DOHH2 (cell line): ENCODE measurements at regions not wholly inside any gene's neighbourhood (a gene's known extent, or its start where the extent isn't known, plus 50 kb on each side); places are given as distances from the start of the nearest gene placed in this dataset.

Source experiments
- H3F3A ChIP-seq: fragments of 200-600 bp; sonication (generic), shearing (Covaris generic); 2 replicates; pipeline ENCODE4 v1.6.0; 2016; ENCODE audit warnings: antibody characterized with exemption, mild to moderate bottlenecking; ENCODE audit not compliant: control insufficient read depth, insufficient read depth
- H3K27ac ChIP-seq: fragments of 200-600 bp; sonication (generic); 2 replicates; pipeline ENCODE4 v1.5.1; 2014; ENCODE audit warnings: low read depth, mild to moderate bottlenecking, low read length, moderate library complexity
- H3K27me3 ChIP-seq: fragments of 200-600 bp; sonication (generic); 2 replicates; pipeline ENCODE4 v1.6.1; 2014; ENCODE audit warnings: mild to moderate bottlenecking, low read length, mixed read lengths; ENCODE audit not compliant: control insufficient read depth
- H3K36me3 ChIP-seq: fragments of 200-600 bp; sonication (generic); 2 replicates; pipeline ENCODE4 v1.6.1; 2014; ENCODE audit warnings: mild to moderate bottlenecking, low read length, moderate library complexity, mixed read lengths; ENCODE audit not compliant: control insufficient read depth
- H3K4me1 ChIP-seq: fragments of 200-600 bp; sonication (generic); 2 replicates; pipeline ENCODE4 v1.6.1; 2014; ENCODE audit warnings: mild to moderate bottlenecking, low read length, mixed read lengths; ENCODE audit not compliant: control insufficient read depth
- H3K4me2 ChIP-seq: fragments of 200-600 bp; sonication (generic); 2 replicates; pipeline ENCODE4 v1.6.0; 2014; ENCODE audit warnings: mild to moderate bottlenecking, low read length, moderate library complexity
- H3K4me3 ChIP-seq: fragments of 200-600 bp; sonication (generic); 2 replicates; pipeline ENCODE4 v1.5.1; 2014; ENCODE audit warnings: mild to moderate bottlenecking, low read length, mixed read lengths
- H3K79me2 ChIP-seq: fragments of 200-600 bp; sonication (generic); 2 replicates; pipeline ENCODE4 v1.6.1; 2014; ENCODE audit warnings: mild to moderate bottlenecking, low read length, mixed read lengths; ENCODE audit not compliant: control insufficient read depth
- H3K9me2 ChIP-seq: fragments of 200-600 bp; sonication (generic); replicated peaks from 2 replicates; pipeline ENCODE4 v1.6.1; 2014; ENCODE audit warnings: mild to moderate bottlenecking, low read length, mixed read lengths; ENCODE audit not compliant: control insufficient read depth
- H3K9me3 ChIP-seq: fragments of 200-600 bp; sonication (generic); 2 replicates; pipeline ENCODE4 v1.6.1; 2014; ENCODE audit warnings: antibody characterized with exemption, low read length, mixed read lengths; ENCODE audit not compliant: control insufficient read depth, insufficient read depth
- H4K20me1 ChIP-seq: fragments of 200-600 bp; sonication (generic); 2 replicates; pipeline ENCODE4 v1.6.0; 2014; ENCODE audit warnings: low read depth, mild to moderate bottlenecking, antibody characterized with exemption, low read length, moderate library complexity; ENCODE audit not compliant: control insufficient read depth, insufficient read depth
- CTCF ChIP-seq: fragments of 200-600 bp; sonication (generic); IDR thresholded peaks from one replicate; pipeline ENCODE4 v1.5.1; 2014; ENCODE audit warnings: antibody characterized with exemption, mild to moderate bottlenecking, low read depth, low read length; ENCODE audit not compliant: poor library complexity, severe bottlenecking
- EZH2phosphoT487 ChIP-seq: fragments of 200-600 bp; sonication (generic); IDR thresholded peaks from 2 replicates; pipeline ENCODE4 v1.6.1; 2017; ENCODE audit warnings: borderline replicate concordance, mild to moderate bottlenecking, antibody characterized with exemption, low read length, moderate library complexity, mixed read lengths

- Histone ChIP-seq H3K9me2 (no peaks in the 10 kb centered on the region), H3K9me3 (no peaks in the 10 kb centered on the region), H3K27ac (no peak overlapping the region), H3K4me3 (no peak overlapping the region), H3F3A (no peaks in the 10 kb centered on the region), H3K4me2 (no peak overlapping the region), H3K36me3 (no peaks in the 10 kb centered on the region), H3K79me2 (no peaks in the 10 kb centered on the region), H3K27me3 (no peaks in the 10 kb centered on the region), H3K4me1 (no peaks in the 10 kb centered on the region), H4K20me1 (no peaks in the 10 kb centered on the region)
- TF ChIP-seq CTCF: no peak
- no peak for TF ChIP-seq EZH2phosphoT487
Observed at GRCh38 chr3:135756106-135756668, 209.3 kb upstream of the PPP2R3A start.

- H3K9me2 ChIP-seq: no peaks in the 10 kb centered on the region
- TF ChIP-seq CTCF (no peak), EZH2phosphoT487 (no peak)
- H3K4me3 ChIP-seq: no peak overlapping the region
- no peaks in the 10 kb centered on the region for H3F3A ChIP-seq
- no peaks in the 10 kb centered on the region for H3K36me3 ChIP-seq
- H3K4me1 ChIP-seq: no peaks in the 10 kb centered on the region
- H4K20me1 ChIP-seq: no peaks in the 10 kb centered on the region
- no peak overlapping the region for H3K4me2 ChIP-seq
- H3K9me3 ChIP-seq: no peaks in the 10 kb centered on the region
- H3K27ac ChIP-seq: no peak overlapping the region
- H3K79me2 ChIP-seq: no peaks in the 10 kb centered on the region
- no peaks in the 10 kb centered on the region; the same call in 1 of the 2 replicates for H3K27me3 ChIP-seq
Observed at GRCh38 chr3:135757421-135757820, 208.1 kb upstream of the PPP2R3A start.

- Histone ChIP-seq H3K36me3 (no peaks in the 10 kb centered on the region), H3K4me1 (no peaks in the 10 kb centered on the region), H3K9me3 (no peaks in the 10 kb centered on the region), H3K27me3 (no peaks in the 10 kb centered on the region; the same call in 1 of the 2 replicates), H3K4me3 (no peak overlapping the region), H4K20me1 (no peaks in the 10 kb centered on the region), H3K79me2 (no peaks in the 10 kb centered on the region), H3F3A (no peaks in the 10 kb centered on the region), H3K9me2 (no peaks in the 10 kb centered on the region), H3K27ac (no peak overlapping the region), H3K4me2 (no peak overlapping the region)
- no peak for TF ChIP-seq EZH2phosphoT487
- TF ChIP-seq CTCF: no peak
Observed at GRCh38 chr3:135758961-135759360, 206.6 kb upstream of the PPP2R3A start.
